ENCODE measurements at regions not wholly inside any gene's neighbourhood (a gene's known extent, or its start where the extent isn't known, plus 50 kb on each side); places are given as distances from the start of the nearest gene placed in this dataset.

DNA sequence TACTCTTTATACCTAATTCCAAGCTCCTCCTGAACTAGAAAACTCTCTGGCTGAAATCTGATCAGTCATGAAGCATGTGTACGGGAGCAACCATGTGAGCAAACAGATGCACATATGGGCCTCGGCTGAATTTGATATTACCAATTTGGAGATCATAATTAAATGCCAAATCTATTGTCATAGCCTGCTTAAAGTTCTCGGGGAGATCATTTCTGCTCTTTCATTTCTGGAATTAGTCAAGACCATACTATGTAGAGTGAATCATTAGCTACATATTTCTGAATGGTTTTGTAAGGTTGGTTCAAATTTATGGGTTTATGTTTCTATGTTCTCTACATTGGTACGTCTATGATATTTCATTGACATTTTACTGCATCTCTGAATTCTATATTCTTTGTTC is 205.5 kb downstream of the UBE2E3 start:
- DNase-seq (ENCODE audit: low read depth, low spot score), result no peak

DNA sequence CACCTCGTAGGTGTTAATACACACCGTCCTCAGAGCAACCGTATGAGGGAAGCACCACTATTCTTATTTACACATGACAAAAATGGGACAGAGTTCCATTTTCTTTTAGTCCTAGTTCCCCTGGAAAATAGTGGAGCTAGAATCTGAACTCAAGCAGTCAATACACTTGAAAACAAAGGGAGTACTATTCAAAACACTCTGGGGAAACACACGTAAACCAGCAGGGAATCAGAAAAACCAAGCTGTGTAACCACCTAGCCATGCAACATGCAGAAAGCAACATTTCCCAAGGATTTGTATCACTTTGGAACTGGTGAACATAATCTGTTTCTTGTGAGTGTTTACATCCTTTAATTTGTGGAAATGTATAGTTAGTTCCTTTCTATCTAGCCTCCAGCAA is 208.2 kb downstream of the UBE2E3 start:
- no peak for DNase-seq (ENCODE audit: low read depth, low spot score)

DNA sequence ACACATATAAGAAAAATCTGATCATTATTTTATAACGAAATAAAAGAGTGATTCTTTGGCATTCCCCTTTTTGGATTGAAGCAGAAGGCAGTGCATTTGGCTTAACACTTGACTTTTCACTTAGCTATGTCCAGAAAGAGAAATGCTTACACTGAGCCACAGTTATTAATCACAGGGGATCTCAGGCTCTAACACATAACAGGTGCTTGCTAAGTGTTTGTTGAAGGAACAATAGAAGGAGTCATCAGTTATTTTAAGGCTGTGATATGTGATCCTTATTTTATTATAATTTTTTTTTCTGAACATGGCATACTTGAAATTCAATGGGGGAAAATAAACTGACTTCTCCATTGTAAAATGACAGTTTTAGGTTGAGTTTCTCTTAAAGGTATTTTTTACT is 209.5 kb downstream of the UBE2E3 start:
- DNase-seq (ENCODE audit: low read depth, low spot score), result no peak

DNA sequence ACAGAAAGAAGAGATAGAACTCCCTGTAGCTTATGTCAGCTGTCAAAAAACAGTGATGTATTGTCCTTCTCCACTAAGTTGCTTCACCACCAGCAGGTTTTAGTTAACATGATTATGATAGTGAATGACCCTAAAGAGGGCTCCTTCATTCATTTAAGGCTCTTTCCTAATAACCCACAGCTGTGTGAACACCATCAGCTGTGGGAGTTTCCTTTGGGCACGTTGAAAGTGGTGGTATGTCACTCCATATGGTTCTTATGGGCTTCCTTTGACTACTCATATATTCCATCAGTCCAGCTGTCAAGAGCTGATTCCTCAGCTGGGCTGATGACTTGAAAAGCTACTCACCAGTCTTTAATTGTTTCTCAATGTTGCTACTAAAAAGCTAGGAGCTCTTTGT is 210.3 kb downstream of the UBE2E3 start:
- DNase-seq (ENCODE audit: low read depth, low spot score), result no peak

DNA sequence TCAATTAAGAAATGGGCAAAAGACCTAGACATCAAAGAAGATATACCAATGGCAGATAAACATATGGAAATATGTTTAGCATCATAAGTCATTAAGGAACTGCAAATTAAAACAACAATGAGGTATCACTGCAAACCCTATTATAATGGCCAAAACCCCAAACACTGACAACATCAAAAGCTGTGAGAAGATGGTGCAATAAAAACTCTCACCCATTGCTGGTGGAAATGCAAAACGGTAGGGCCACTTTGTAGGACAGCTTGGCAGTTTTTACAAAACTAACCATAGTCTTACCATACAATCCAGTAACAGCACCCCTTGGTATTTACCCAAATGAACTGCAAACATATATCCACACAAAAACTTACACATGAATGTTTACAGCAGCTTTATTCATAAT is 213.1 kb downstream of the UBE2E3 start:
- no peak for DNase-seq (ENCODE audit: low read depth, low spot score)

DNA sequence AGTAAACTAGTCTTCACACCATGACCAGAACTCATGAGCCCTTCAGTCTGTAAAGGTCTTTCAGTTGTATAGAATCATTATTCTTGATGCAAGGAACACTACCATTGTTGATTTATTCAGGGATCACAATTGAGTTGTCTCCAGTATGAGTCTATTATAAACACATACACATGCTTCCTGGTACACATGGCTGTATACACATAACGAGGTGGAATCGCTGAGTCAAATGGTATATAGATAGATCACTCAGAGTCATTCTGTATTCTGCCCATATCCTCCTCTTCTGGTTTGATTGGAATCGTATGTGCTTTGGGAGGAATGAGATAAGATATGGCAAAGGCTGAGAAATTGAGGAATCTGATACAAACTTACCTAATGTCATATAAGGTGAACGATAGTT is 216.0 kb downstream of the UBE2E3 start:
- no peak for DNase-seq (ENCODE audit: low read depth, low spot score)

DNA sequence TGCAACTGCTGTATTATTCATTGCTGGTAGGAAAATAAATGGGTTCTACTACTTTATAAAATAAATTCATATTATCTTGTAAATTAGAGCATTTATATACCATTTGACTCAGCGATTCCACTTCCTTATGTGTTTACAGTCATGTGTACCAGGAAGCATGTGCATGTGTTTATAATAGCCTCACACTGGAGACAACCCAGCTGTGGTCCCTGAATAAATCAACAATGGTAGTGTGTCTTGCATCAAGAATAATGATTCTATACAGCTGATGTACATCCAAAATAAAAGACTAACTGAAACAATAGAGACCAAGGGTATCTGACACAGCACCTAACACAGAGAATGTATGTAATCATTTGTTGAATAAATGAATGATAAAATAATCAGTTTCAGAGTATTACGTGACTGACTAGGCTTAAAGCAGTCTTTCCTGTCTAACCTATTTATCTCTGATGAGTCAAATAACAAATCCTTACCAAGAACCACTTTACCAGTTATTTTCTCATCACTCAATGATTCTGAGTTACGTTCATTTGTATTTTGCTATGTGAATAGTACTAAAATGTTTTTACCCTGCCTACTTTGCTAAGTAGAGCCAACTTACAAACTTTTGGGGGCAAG is 216.8 kb downstream of the UBE2E3 start:
- no peak for DNase-seq (ENCODE audit: low read depth, low spot score)

DNA sequence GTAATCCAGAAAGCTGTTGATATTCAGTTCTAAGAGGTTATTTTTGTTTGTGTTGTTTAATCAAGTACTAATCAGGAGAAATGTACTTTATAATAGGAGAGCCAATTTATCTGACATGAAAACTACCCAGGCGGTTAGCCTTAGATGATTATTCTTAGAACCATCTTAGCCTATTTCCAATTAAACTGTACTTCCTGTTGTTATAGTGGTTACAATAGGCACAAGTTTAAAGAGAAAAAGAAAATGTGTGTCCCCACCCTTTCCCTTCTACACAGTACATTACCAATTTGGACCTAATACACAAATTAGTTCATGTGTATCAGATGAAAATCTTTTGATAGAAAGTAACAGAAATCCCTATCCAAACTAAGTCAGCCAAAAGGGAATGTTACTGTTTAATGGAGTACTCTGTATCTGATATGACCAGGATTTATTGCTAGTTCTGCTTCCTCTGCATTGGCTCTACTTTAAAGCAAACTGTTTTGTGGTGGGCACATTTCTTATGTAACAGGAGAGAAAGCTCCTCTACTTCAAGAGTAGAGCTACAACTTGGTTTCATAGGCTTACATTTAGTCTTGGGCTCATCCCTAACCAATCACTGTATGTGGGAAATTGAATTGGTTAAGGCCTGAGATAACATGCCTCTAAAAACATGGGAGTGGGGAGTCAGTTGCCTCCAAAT is 217.9 kb downstream of the UBE2E3 start:
- DNase-seq (ENCODE audit: low read depth, low spot score), result no peak

DNA sequence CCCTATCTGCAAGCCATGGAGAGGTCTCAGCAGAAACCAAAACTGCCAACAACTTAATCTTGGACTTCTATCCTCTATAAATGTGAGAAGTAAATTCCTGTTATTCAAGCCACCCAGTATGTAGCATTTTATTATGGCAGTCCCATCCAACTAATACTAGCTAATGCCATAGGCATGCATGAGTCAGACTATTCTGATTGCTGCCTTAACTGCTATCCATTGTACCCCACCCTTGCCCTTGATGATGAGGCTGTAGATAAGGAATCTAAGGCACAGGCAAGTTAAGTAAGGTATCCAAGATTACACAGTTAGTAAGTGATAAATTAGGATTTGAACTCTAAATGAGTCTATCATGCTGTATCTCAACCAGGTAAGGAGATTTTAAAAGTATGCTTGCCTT is 223.0 kb downstream of the UBE2E3 start:
- no peak for DNase-seq (ENCODE audit: low read depth, low spot score)

DNA sequence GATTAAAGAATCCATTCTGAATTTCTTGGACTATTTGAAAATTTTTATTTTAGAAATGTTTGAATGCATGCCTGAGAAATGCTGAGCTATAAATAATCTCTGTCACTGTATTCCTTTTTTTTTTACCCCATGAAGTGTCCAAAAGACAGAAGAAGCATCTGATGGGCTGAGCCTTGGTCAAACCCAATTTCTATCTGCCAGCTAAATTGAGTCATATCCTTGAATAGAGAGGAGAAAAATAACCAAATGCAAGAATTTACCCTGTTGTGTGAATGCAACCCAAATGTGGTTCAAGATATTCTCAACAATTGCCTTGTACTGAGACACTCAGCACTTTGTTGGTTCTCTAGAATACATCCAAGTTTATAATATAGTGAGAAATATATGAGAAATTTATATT is 223.5 kb downstream of the UBE2E3 start:
- DNase-seq (ENCODE audit: low read depth, low spot score), result no peak

DNA sequence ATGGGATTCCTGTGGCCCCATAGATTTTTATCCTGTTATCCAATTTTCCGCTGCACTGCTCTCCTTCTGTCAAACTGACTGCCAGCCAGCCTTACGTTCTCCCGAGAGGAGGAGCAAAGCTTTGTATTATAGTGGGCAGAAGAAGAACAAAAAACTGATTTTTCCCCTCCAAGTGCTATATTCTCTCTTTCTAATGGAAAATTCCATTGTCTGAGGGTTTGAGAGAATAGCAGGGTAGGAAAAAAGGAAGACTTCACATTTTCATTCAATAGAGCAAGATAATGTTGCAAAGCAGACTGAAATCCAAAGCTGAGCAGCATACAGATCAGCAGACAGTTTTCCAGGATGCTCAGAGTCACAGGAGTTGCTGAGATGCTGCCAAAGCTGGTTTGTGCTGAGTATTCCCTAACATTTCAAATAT is 238.0 kb downstream of the UBE2E3 start:
- DNase-seq (ENCODE audit: low read depth, low spot score), result no peak

DNA sequence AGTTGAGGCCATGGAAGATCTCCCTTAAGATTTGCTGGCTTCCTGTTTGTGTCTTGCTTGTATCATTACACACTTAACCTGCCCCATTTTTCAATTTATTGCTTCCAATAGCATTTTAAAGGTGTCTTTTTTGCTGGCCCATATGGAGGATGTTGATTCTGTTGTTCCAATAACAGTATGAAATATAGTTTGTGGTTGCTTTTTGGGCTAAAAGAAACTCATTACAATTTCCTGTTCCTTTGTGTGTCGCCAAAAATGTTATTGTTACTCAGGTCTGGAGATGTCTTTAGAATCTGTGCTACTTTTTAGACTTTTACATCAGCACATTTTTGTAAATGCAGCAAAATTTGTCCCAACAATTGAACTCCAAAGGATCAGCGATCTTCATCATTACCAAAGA is 234.0 kb upstream of the ITGA4 start:
- DNase-seq (ENCODE audit: low read depth, low spot score), result no peak

DNA sequence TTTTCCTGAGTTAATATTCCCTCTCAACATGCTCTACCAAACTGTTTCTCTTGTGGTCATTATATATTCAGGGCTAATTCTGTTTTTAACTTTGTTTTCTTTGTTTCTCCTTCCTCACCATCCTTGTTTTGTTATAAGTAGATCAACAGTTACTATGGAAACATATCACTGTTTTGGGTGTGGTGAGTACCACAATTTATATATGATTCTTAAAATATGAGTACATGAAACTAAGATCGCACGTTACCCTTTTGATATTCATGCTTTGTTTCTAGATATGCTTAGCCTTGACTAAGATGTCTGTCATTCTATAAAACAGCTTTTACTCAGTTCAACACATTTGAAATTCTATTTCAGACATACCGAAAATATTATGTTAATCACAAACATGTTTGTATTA is 232.3 kb upstream of the ITGA4 start:
- no peak for DNase-seq (ENCODE audit: low read depth, low spot score)

DNA sequence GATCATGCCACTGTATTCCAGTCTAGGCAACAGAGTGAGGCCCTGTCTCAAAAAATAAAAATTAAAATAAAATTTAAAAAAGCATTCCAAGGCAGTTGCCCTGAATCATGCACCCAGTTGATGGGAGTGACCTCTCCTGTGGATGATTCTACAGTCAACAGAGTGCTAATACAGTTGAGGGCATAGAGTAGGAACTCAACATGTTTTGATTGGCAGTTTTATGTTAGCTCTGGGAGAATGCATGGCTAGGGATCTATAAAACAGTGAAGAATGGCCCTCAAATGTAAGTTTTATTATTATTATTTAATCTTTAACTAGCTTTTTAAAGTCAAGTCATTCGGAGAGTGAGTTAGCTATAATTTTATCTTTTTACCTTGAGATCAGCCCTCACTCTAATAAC is 228.5 kb upstream of the ITGA4 start:
- DNase-seq (ENCODE audit: low read depth, low spot score), result no peak

DNA sequence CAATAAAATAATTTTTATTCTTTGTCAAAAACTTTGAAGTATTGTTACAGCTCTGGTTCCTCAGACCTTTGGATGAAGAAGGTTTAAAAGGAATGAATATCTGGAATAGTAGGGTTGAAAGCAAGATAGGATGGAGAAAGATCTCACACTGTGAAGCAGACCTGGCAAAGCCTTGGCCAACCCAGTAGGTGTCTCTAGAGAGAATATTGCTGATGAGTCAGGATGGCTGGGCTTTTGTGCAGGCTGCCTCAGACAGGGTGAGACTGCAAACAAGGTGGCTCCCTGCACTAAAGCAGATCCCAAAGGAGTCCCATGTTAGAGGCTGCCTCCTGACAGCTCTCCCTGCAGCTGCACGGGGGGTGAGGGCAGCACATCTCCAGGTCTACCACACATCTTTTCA is 226.0 kb upstream of the ITGA4 start:
- no peak for DNase-seq (ENCODE audit: low read depth, low spot score)

DNA sequence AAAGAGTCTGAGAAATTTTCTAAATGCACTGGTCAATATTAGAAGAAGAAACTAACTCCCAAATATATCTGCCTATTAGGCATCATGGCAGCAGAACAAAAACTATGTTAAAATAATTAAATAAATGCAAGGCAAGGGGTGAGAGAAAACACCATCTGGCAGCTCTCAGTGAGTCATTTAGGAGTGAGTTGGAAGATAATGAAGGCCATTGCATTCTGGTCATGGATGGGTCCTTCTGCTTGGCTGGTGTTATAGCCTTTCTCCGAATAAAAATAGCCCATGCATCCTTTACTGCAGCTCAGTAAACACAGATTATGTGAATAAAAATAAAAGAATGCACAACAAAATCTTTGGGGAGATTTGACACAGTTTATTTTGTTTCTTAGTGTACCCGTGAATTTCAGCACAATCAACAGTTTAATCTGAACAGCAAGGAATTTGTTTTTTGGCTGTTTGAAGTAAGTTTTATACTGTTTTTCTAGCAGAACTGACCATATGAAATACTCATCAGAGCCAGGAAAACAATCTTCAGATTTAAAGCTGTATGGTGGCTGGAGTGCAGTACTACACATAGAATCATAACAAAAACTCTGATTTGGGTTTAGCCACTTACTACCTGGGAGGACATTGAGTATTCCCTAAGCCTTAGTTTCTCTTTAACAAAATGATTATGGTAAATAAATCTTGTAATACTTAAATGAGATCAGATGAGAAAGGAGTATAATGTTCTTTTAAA is 225.1 kb upstream of the ITGA4 start:
- no peak for DNase-seq (ENCODE audit: low read depth, low spot score)

DNA sequence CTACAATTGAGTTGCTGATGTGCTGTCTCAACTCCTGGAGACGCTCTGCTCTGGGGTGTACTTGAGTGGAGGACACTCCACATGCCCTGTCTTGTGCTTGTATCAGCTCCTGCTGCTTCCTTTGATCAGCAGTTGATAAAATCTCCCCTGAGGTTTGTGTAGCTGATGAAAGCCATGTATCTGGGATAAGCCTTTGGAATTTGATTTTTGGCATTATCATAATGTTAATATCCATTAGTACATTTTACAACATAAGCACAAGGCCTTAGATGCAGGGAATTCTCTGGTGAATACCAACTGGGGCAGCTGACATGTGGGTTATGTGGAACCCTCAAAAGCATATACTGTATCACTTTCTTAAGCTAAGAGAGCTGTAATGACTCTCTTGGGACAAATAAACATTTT is 222.7 kb upstream of the ITGA4 start:
- no peak for DNase-seq (ENCODE audit: low read depth, low spot score)

DNA sequence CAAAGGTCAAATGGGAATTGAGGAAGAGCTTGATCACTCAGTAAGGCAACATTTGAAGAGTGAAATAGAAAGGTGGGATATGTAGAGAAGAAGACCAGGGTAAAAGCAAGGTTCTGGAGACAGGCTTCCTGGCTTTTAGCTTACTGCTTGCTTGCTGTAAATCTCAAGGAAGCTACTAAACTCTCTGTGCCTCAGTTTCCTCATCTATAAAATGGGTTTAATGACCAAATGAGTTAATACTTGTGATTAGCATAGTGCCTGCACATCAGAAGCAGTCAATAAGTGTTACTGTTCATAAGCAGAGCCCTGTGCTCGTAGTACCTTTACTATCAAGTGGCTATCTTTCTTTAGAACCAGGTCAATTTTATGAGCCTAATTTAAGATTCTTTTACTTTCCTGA is 222.2 kb upstream of the ITGA4 start:
- DNase-seq (ENCODE audit: low read depth, low spot score), result no peak

DNA sequence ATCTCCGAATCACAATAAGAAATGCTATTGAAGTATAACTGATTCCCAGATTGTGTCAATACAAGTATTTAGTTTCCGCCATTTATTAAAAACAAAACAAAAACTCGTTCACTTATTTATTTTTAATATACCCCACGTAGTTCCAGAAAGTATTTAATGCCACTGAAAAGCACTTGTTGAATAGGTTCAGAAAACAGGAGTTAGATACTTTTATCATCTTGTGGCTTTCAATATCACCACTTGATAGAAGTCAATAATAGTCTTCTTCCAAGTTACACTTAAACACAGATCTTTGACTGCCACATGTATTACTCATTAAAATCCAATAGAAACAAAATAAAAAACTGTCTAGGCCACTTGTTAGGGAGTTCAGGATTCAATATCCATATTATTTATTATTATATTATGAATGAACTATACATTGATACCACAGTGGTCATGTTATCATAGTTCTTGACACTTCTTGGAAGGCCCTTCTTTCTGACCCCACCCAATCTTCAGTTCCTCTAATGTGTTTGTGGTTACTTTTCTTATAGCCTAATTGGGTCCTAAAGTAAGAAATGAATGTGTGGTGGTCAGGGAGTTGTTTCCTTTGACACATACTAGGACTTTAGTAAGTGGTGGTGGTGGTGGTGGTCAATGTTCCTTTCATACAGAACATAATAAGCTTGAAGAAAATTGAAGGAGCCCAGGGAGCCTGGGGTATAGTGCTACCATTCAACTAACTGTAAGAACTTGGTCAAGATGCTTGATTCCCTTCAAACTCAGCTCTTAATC is 221.3 kb upstream of the ITGA4 start:
- no peak for DNase-seq (ENCODE audit: low read depth, low spot score)

DNA sequence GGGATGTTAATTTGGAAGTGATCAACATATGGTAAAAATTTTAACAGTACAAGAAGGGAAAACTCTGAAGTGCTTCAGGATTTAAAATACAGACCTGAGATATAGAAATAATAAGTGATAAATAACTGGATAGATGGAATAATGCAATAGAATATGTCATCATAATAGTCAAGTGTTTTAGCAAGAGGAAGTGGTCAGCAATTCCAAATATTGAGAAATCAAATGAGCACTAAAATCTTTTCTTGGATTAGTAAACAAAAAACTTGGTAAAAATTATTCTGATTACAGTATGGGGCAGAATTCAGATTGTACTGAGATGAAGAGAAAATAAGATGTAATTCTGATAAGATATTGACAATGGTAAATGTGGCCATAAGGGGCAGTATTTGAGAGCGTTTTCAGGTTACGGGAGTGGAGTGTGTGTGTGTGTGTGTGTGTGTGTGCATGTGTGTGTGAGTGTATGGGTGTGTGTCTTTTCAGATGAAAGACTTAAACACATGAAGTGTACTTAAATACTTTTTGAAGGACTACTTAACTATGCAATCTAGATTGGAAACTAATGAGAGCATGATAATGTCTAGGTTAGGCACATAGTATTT is 217.9 kb upstream of the ITGA4 start:
- no peak for DNase-seq (ENCODE audit: low read depth, low spot score)

DNA sequence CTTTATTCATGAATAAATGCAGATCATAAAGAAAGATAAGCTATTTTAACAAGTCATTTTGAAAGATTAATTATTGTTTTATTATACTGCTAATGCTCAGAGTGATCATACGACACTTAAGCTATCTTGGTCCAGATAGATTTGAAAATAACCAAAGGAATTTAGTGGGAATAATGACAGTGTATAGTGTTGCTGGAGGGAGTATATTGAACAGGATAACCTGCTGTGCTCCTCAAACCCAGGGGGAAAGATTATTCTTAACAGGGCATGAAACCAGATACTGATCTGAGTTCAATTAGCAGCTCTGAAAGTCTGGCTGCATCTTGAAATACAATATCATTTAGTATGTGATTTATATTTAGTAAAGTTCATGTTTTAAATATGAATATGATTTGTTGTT is 216.3 kb upstream of the ITGA4 start:
- no peak for DNase-seq (ENCODE audit: low read depth, low spot score)

DNA sequence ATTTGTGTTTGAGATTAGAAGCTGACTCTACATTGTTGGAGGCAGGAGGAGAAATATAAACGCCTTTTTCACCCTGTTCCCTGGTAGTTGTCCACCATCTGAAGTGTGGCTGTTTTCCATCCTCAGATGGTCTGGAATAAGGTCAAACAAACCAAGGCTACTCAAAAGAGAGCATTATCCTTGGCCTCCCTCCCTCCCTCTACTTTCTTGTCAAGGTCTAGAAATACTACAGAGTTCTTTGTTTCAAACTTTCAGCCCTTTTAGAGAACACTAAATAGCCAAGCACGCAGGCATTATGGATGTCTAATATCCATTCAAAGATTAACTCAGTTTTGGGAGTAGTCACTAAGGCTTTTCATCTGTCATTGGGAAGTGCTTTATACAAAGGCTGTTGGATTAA is 215.8 kb upstream of the ITGA4 start:
- no peak for DNase-seq (ENCODE audit: low read depth, low spot score)

All from pulmonary artery endothelial cell (primary cell).